GM13976 (cell line): ENCODE measurements at regions not wholly inside any gene's neighbourhood (a gene's known extent, or its start where the extent isn't known, plus 50 kb on each side); places are given as distances from the start of the nearest gene placed in this dataset.

ENCODE experiments used
- DNase-seq: peaks from one replicate; pipeline ENCODE4 v3.0.0; 2012; ENCODE audit warnings: low spot score
- in situ Hi-C: fragments of 300-500 bp; cut with MboI; formaldehyde crosslinking; loops from one replicate; pipeline ENCODE4 v1.12.0; 2022; ENCODE audit warnings: low sequenced_read_pairs, mixed read lengths, inconsistent platforms; ENCODE audit not compliant: unreplicated experiment
- TF ChIP-seq, protein P1 (sequence below): IDR thresholded peaks from 2 replicates; pipeline ENCODE4 v1.5.1; 2012; ENCODE audit warnings: borderline replicate concordance, mild to moderate bottlenecking; ENCODE audit not compliant: insufficient read depth; ENCODE audit errors: extremely low read depth, missing control alignments, control extremely low read depth

DNA sequence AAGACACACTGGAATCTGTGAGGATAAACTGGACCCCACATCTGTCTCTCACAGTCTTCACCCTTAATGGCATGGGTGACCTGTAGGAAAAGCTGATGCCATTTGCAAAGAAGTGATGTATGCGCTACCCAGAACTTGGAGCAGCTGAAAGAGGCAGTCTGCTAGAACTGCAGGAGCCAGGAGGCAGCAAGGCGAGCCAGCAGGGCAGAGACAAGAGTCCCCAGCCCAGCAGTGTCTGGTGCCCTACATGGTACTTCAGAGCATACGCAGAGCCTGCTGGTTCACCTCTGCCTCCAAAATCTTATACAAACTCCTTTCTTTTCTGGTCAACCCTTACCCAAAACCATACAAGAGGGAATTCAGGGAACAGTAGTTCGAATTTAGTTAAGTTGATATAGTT is 683.1 kb upstream of the RAB6C start:
- in situ Hi-C loops: no loop called here
- TF ChIP-seq, protein P1, sequence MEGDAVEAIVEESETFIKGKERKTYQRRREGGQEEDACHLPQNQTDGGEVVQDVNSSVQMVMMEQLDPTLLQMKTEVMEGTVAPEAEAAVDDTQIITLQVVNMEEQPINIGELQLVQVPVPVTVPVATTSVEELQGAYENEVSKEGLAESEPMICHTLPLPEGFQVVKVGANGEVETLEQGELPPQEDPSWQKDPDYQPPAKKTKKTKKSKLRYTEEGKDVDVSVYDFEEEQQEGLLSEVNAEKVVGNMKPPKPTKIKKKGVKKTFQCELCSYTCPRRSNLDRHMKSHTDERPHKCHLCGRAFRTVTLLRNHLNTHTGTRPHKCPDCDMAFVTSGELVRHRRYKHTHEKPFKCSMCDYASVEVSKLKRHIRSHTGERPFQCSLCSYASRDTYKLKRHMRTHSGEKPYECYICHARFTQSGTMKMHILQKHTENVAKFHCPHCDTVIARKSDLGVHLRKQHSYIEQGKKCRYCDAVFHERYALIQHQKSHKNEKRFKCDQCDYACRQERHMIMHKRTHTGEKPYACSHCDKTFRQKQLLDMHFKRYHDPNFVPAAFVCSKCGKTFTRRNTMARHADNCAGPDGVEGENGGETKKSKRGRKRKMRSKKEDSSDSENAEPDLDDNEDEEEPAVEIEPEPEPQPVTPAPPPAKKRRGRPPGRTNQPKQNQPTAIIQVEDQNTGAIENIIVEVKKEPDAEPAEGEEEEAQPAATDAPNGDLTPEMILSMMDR: no peak
- DNase-seq: no peak

DNA sequence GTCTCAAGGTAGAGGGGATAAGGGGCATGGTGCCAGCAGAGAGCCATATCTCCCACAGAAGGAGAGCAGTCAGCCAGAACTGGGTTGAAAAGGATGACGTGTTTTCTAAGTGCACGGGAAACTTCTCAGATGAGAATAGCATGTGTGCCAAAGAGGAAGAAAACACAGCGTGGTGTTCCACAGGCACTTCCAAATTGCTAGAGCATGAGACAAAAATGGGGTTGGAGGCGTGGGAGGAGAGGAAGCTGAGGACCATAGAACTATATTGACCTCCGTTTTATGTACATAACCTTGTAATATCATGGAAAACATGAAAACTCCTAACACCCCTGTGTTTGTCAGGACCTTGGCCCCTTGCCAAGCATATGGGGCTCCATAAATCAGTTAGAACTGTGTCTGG is 682.7 kb upstream of the RAB6C start:
- TF ChIP-seq, protein P1: no peak
- in situ Hi-C loops: no loop called here
- DNase-seq: no peak

DNA sequence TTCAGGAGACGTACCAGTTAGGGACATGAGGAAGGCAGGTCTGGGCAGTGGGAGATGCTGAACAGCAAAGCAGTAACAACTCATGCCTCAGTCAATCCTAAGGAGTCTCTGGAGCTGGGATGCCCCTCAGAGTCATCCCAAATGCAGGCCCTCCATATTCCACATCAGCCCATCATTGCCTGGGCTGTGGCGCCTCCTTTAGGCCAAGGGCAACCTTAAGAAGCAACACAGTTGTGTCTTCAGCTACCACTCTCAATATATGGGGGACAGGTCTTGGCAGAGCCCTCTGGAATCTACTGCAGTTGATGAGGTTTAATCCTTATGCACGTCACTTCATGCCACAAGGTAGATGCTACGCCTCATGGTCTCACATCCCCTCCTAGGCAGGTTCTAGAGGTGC is 682.0 kb upstream of the RAB6C start:
- peak; percentile 32 for DNase-seq
- in situ Hi-C loops: no loop called here
- TF ChIP-seq, protein P1: peak; percentile 25

DNA sequence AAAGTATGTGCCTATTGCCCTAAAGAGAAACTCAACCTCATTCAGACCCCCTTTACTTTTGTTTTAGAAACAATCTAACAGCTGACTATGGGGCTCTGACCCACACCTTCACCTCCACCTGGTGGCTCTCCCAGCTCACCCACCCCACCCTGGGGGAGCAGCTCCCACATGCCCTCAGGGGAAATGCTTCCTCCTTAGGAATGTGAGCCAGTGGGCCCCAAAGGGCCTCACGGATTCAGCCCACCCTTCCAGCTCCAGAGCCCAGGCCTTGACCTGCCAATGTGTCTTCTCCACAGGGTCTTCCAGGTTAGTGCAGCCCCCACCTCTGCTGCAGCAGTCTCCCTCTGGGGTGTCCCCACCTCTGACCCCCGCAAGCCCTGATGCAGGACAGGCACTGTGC is 680.1 kb upstream of the RAB6C start:
- in situ Hi-C loops: no loop called here
- TF ChIP-seq, protein P1: no peak
- no peak for DNase-seq

DNA sequence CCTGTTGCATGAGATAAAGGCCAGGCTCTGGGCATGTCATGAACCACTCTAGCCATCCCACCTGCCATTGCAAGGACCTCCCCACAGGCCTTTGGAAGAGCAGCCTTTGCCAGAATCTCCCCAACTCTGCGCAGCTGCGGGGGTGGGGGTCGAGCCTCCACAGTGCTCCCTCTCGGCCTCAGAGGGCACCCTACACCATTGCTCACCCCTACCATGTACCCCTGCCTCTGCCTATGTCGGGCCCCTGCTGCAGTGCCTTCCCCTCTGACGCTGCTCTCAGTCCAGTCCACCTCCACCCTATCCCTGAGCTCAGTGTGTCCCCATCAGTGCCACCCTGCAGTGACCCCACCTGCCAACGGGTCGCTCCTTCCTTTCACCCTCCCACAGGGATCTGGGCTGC is 679.7 kb upstream of the RAB6C start:
- TF ChIP-seq, protein P1: no peak
- in situ Hi-C loops: no loop called here
- no peak for DNase-seq

DNA sequence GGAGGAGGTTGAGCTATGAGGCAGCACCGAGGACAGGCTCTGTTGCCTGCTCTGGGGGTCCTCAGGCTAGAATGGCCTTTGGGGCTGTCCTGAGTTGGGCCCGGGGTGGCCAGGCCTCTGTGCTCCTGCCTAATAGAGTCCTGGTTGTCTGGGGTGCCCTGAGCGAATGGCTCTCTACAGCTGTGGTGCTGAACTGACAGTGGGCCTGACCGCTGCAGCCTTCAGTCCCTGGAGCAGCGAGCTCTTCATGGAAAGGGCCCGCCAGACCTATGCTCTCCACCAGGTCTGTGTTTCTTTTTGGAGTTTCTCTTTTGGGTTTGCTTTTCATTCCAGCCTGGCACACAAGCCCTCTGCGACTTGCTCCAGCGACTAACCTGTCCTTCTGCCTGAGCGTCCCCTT is 679.0 kb upstream of the RAB6C start:
- in situ Hi-C loops: no loop called here
- TF ChIP-seq, protein P1: no peak
- no peak for DNase-seq

DNA sequence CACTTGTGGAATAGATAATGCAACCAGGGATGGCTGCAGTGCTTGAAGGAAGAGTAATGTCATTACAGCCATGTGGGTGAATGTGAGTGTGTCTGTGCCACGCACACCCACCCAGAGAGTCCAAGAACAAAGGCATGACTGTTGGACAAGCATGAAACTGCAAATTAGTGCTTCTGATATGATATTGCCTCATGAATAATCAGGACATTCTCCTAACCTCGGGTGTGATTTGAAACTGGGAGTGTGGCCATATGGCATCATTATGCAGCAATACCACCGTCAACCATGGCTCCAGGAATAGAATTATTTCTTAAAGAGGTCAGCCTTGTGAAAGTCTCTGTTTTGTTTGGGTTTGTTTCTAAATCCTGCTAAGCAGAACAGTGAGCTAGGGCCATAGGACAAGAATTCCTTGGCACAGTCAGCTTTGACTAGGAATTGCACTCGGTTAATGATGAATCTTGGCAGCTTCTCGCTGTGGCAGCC is 678.0 kb upstream of the RAB6C start:
- TF ChIP-seq, protein P1: no peak
- in situ Hi-C loops: no loop called here
- DNase-seq: no peak
